ENCODE measurements at regions not wholly inside any gene's neighbourhood (a gene's known extent, or its start where the extent isn't known, plus 50 kb on each side); places are given as distances from the start of the nearest gene placed in this dataset.

GRCh38 chr15:31262901-31263671 lies 63.5 kb upstream of the KLF13 start:
- Histone ChIP-seq H3K27ac (no peak overlapping the region), H3K4me3 (no peak overlapping the region), H3K36me3 (no peaks in the 10 kb centered on the region), H3K9me3 (no peaks in the 10 kb centered on the region), H3K27me3 (no peaks in the 10 kb centered on the region), H3K4me1 (no peaks in the 10 kb centered on the region)
- DNase-seq = peak in 1 of 2 donors; percentile 16
- intact Hi-C loops (cut with DNase I; ENCODE audit: low total_unique reads) = no loop called here
- TF ChIP-seq POLR2A (IDR thresholded peaks at IDR 0.05) (no peak), CTCF (IDR thresholded peaks at IDR 0.05) (no peak)

- Histone ChIP-seq H3K27ac (no peak overlapping the region), H3K4me3 (no peak overlapping the region), H3K9me3 (no peaks in the 10 kb centered on the region), H3K27me3 (no peaks in the 10 kb centered on the region), H3K36me3 (no peaks in the 10 kb centered on the region), H3K4me1 (no peaks in the 10 kb centered on the region)
- intact Hi-C loops (cut with DNase I; ENCODE audit: low total_unique reads) = no loop called here
- peak in 1 of 2 donors; percentile 28 for DNase-seq
- TF ChIP-seq POLR2A (IDR thresholded peaks at IDR 0.05) (no peak), CTCF (IDR thresholded peaks at IDR 0.05) (no peak)
These were observed 62.7 kb upstream of the KLF13 start for GRCh38 chr15:31263751-31264558.

- Histone ChIP-seq H3K27ac (no peak overlapping the region), H3K4me3 (no peak overlapping the region), H3K4me1 (no peaks in the 10 kb centered on the region), H3K9me3 (no peaks in the 10 kb centered on the region), H3K36me3 (no peaks in the 10 kb centered on the region), H3K27me3 (no peaks in the 10 kb centered on the region)
- TF ChIP-seq POLR2A (IDR thresholded peaks at IDR 0.05) (no peak), CTCF (IDR thresholded peaks at IDR 0.05) (no peak)
- DNase-seq = peak in 1 of 2 donors; percentile 4
- intact Hi-C loops (cut with DNase I; ENCODE audit: low total_unique reads) = no loop called here
These were observed 62.0 kb upstream of the KLF13 start for GRCh38 chr15:31264559-31265089.

GRCh38 chr15:31265090-31265870 lies 61.4 kb upstream of the KLF13 start:
- H3K9me3 ChIP-seq = no peaks in the 10 kb centered on the region
- no peaks in the 10 kb centered on the region for H3K36me3 ChIP-seq
- H3K27me3 ChIP-seq = no peaks in the 10 kb centered on the region
- TF ChIP-seq POLR2A (IDR thresholded peaks at IDR 0.05) = no peak
- no peak for TF ChIP-seq CTCF (IDR thresholded peaks at IDR 0.05)
- peak in 1 of 2 donors; percentile 8 for DNase-seq
- intact Hi-C loops (cut with DNase I; ENCODE audit: low total_unique reads) = no loop called here
- no peak overlapping the region for H3K4me3 ChIP-seq
- H3K4me1 ChIP-seq = no peaks in the 10 kb centered on the region
- H3K27ac ChIP-seq = no peak overlapping the region
